ENCODE measurements at regions not wholly inside any gene's neighbourhood (a gene's known extent, or its start where the extent isn't known, plus 50 kb on each side); places are given as distances from the start of the nearest gene placed in this dataset.

- TF ChIP-seq CTCF (IDR thresholded peaks at IDR 0.05; ENCODE audit: insufficient read depth, low read depth, low read length) = no peak
- DNase-seq (ENCODE audit: low read depth) = no peak
- POLR2A ChIA-PET = no interaction called here
- H3K27me3 ChIP-seq (ENCODE audit: control insufficient read depth, insufficient read depth, low read length) = no peaks in the 10 kb centered on the region
- CTCF ChIA-PET = interaction anchor here (0.6 to 1.3 kb wide), 2 partner anchors 377 to 461 kb away, joined by 3 read pairs; no protein-coding TSS in a partner anchor
- no peak overlapping the region for H3K4me3 ChIP-seq (ENCODE audit: low read depth, low read length)
- H3K36me3 ChIP-seq (ENCODE audit: control insufficient read depth, insufficient read depth, low read length) = no peaks in the 10 kb centered on the region
These were observed 547.5 kb downstream of the EBF1 start for GRCh38 chr5:158552241-158552640.

- POLR2A ChIA-PET = no interaction called here
- DNase-seq (ENCODE audit: low read depth) = no peak
These were observed 550.4 kb downstream of the EBF1 start for GRCh38 chr5:158549311-158549710.

GRCh38 chr5:158546748-158547147 is 553.0 kb downstream of the EBF1 start:
- no peaks in the 10 kb centered on the region for H3K27me3 ChIP-seq (ENCODE audit: control insufficient read depth, insufficient read depth, low read length)
- TF ChIP-seq CTCF (IDR thresholded peaks at IDR 0.05; ENCODE audit: insufficient read depth, low read depth, low read length) = no peak
- no peaks in the 10 kb centered on the region for H3K36me3 ChIP-seq (ENCODE audit: control insufficient read depth, insufficient read depth, low read length)
- ChIA-PET CTCF (interaction anchor here (0.6 to 1.2 kb wide), 3 partner anchors 49 to 231 kb away, joined by 3 to 4 read pairs (median 3); no protein-coding TSS in a partner anchor), POLR2A (no interaction called here)
- no peak overlapping the region for H3K4me3 ChIP-seq (ENCODE audit: low read depth, low read length)
- DNase-seq (ENCODE audit: low read depth) = no peak

More at GRCh38 chr5:158549311-158549710, 550.4 kb downstream of the EBF1 start:
- Histone ChIP-seq H3K27me3 (ENCODE audit: control insufficient read depth, insufficient read depth, low read length) (no peaks in the 10 kb centered on the region), H3K36me3 (ENCODE audit: control insufficient read depth, insufficient read depth, low read length) (no peaks in the 10 kb centered on the region), H3K4me3 (ENCODE audit: low read depth, low read length) (no peak overlapping the region)
- TF ChIP-seq CTCF (IDR thresholded peaks at IDR 0.05; ENCODE audit: insufficient read depth, low read depth, low read length) = no peak
- CTCF ChIA-PET = interaction anchor here (0.7 kb wide), 1 partner anchor 147 kb away, joined by 3 read pairs; no protein-coding TSS in a partner anchor

GRCh38 chr5:158545949-158546530 is 553.7 kb downstream of the EBF1 start:
- CTCF ChIA-PET = interaction anchor here (0.6 to 1.2 kb wide), 4 partner anchors 16 to 230 kb away, joined by 3 to 4 read pairs (median 3); no protein-coding TSS in a partner anchor
- POLR2A ChIA-PET = no interaction called here
- Histone ChIP-seq H3K4me3 (ENCODE audit: low read depth, low read length) (no peak overlapping the region), H3K27me3 (ENCODE audit: control insufficient read depth, insufficient read depth, low read length) (no peaks in the 10 kb centered on the region), H3K36me3 (ENCODE audit: control insufficient read depth, insufficient read depth, low read length) (no peaks in the 10 kb centered on the region)
- no peak for TF ChIP-seq CTCF (IDR thresholded peaks at IDR 0.05; ENCODE audit: insufficient read depth, low read depth, low read length)
- DNase-seq (ENCODE audit: low read depth) = no peak

- H3K36me3 ChIP-seq (ENCODE audit: control insufficient read depth, insufficient read depth, low read length) = no peaks in the 10 kb centered on the region
- H3K27me3 ChIP-seq (ENCODE audit: control insufficient read depth, insufficient read depth, low read length) = no peaks in the 10 kb centered on the region
- POLR2A ChIA-PET = interaction anchor here (0.6 kb wide), 1 partner anchor 194 kb away, joined by 6 read pairs; no protein-coding TSS in a partner anchor
- DNase-seq (ENCODE audit: low read depth) = no peak
- no peak overlapping the region for H3K4me3 ChIP-seq (ENCODE audit: low read depth, low read length)
- TF ChIP-seq CTCF (IDR thresholded peaks at IDR 0.05; ENCODE audit: insufficient read depth, low read depth, low read length) = no peak
- CTCF ChIA-PET = interaction anchor here (0.9 to 1.1 kb wide), 2 partner anchors 16 to 17 kb away, joined by 3 read pairs; no protein-coding TSS in a partner anchor
These were observed 555.1 kb downstream of the EBF1 start for GRCh38 chr5:158544388-158545339.
